CD14-positive monocyte (primary cell): ENCODE measurements at regions not wholly inside any gene's neighbourhood (a gene's known extent, or its start where the extent isn't known, plus 50 kb on each side); places are given as distances from the start of the nearest gene placed in this dataset.

Experiments
- DNase-seq, 3 donors: peaks; one replicate each; pipeline ENCODE4 v3.0.0-alpha.2; 2011 to 2022
- H2AFZ ChIP-seq: 2 replicates; pipeline ENCODE4 v1.6.0; 2012; ENCODE audit warnings: mild to moderate bottlenecking, low read depth, low read length, inconsistent platforms; ENCODE audit not compliant: insufficient read depth, poor library complexity, severe bottlenecking
- H3K27ac ChIP-seq, 2 donors: 1 replicate in 1 of 2; 2 replicates in 1 of 2; pipeline ENCODE4 v1.5.1; 2012 to 2013; ENCODE audit warnings: low read length in 2 of 2, control low read depth in 1 of 2, inconsistent platforms in 1 of 2, low read depth in 1 of 2, mild to moderate bottlenecking in 1 of 2
- H3K27me3 ChIP-seq, 2 donors: one replicate each; pipeline versions ENCODE4 v1.6.0 to v1.6.1; 2011 to 2013; ENCODE audit warnings: low read length in 2 of 2; ENCODE audit not compliant: control insufficient read depth in 2 of 2, insufficient read depth in 2 of 2
- H3K36me3 ChIP-seq, 2 donors: replicated peaks in 1 of 2; 1 replicate in 1 of 2; 2 replicates in 1 of 2; pipeline versions ENCODE4 v1.5.1 to v1.6.1; 2012 to 2013; ENCODE audit warnings: low read length in 2 of 2, control low read depth in 1 of 2, inconsistent platforms in 1 of 2, mild to moderate bottlenecking in 1 of 2; ENCODE audit not compliant: insufficient read depth in 2 of 2, control insufficient read depth in 1 of 2
- H3K4me1 ChIP-seq, 2 donors: 1 replicate in 1 of 2; 2 replicates in 1 of 2; pipeline versions ENCODE4 v1.5.1 to v1.6.1; 2012 to 2013; ENCODE audit warnings: low read length in 2 of 2, control low read depth in 1 of 2, inconsistent platforms in 1 of 2, mild to moderate bottlenecking in 1 of 2, moderate library complexity in 1 of 2; ENCODE audit not compliant: insufficient read depth in 2 of 2, control insufficient read depth in 1 of 2
- H3K4me2 ChIP-seq: replicated peaks from 2 replicates; pipeline ENCODE3; 2012; ENCODE audit warnings: low read length, moderate library complexity, mild to moderate bottlenecking; ENCODE audit not compliant: poor library complexity, severe bottlenecking; ENCODE audit errors: extremely low read depth
- H3K4me3 ChIP-seq, 3 experiments: fragments of 200-600 bp in 1 of 3; sonication (generic) in 1 of 3; replicated peaks in 1 of 3; 1 replicate in 2 of 3; 2 replicates in 1 of 3; pipeline ENCODE4 v1.5.1; 2011 to 2013; ENCODE audit warnings: low read length in 3 of 3, mild to moderate bottlenecking in 3 of 3, control low read depth in 2 of 3, low read depth in 2 of 3, inconsistent platforms in 1 of 3, moderate library complexity in 1 of 3
- H3K79me2 ChIP-seq: 2 replicates; pipeline ENCODE4 v1.6.0; 2012; ENCODE audit warnings: mild to moderate bottlenecking, control low read depth, inconsistent platforms, low read length, moderate library complexity; ENCODE audit not compliant: insufficient read depth
- H3K9ac ChIP-seq: 2 replicates; pipeline ENCODE4 v1.6.0; 2017; ENCODE audit warnings: low read length, mild to moderate bottlenecking; ENCODE audit not compliant: insufficient read depth, poor library complexity, severe bottlenecking
- H3K9me3 ChIP-seq, 2 donors: replicated peaks in 1 of 2; 1 replicate in 1 of 2; 2 replicates in 1 of 2; pipeline versions ENCODE4 v1.5.1 to v1.6.1; 2012 to 2013; ENCODE audit warnings: low read length in 2 of 2, control low read depth in 1 of 2; ENCODE audit not compliant: control insufficient read depth in 1 of 2, insufficient read depth in 1 of 2
- H4K20me1 ChIP-seq: 2 replicates; pipeline ENCODE4 v1.6.0; 2012; ENCODE audit warnings: mild to moderate bottlenecking, low read length, control low read depth, moderate library complexity; ENCODE audit not compliant: insufficient read depth
- H3K27ac Mint-ChIP-seq, 7 donors: one replicate each; pipeline ENCODE4 v1.8.0; 2020; ENCODE audit warnings: mild to moderate bottlenecking in 7 of 7, mixed read lengths in 7 of 7, moderate library complexity in 6 of 7, inconsistent platforms in 2 of 7
- H3K27me3 Mint-ChIP-seq, 3 donors: one replicate each; pipeline ENCODE4 v1.8.0; 2021 to 2022; ENCODE audit warnings: low read depth in 3 of 3, mild to moderate bottlenecking in 3 of 3, mixed read lengths in 3 of 3, moderate library complexity in 3 of 3, inconsistent platforms in 1 of 3
- H3K36me3 Mint-ChIP-seq, 2 donors: one replicate each; pipeline ENCODE4 v1.8.0; 2020; ENCODE audit warnings: mixed read lengths in 2 of 2, inconsistent platforms in 1 of 2, mild to moderate bottlenecking in 1 of 2
- H3K4me1 Mint-ChIP-seq: one replicate; pipeline ENCODE4 v1.8.0; 2020; ENCODE audit warnings: mild to moderate bottlenecking, mixed read lengths
- H3K4me3 Mint-ChIP-seq, 2 donors: one replicate each; pipeline ENCODE4 v1.8.0; 2020; ENCODE audit warnings: mild to moderate bottlenecking in 2 of 2, mixed read lengths in 2 of 2, moderate library complexity in 1 of 2
- H3K9me3 Mint-ChIP-seq, 7 donors: one replicate each; pipeline ENCODE4 v1.8.0; 2020 to 2022; ENCODE audit warnings: mixed read lengths in 7 of 7, mild to moderate bottlenecking in 6 of 7, moderate library complexity in 6 of 7, inconsistent platforms in 2 of 7
- WGBS: methylation state at CpG from one replicate; pipeline ENCODE4 v1.1.5; 2013; ENCODE audit warnings: missing lambda C conversion rate; ENCODE audit not compliant: insufficient coverage; 5-methylcytosine and 5-hydroxymethylcytosine counted together
- intact Hi-C, 2 donors: fragments of 100-400 bp; cut with micrococcal nuclease; formaldehyde crosslinking; loops; one replicate each; pipeline versions ENCODE4 v1.15.0 to v1.15.1; 2023
- TF ChIP-seq, protein P1 (sequence below): fragments of 200-600 bp; IDR thresholded peaks from one replicate; pipeline ENCODE4 v1.8.0; 2022; ENCODE audit warnings: antibody characterized with exemption, mild to moderate bottlenecking

DNA sequence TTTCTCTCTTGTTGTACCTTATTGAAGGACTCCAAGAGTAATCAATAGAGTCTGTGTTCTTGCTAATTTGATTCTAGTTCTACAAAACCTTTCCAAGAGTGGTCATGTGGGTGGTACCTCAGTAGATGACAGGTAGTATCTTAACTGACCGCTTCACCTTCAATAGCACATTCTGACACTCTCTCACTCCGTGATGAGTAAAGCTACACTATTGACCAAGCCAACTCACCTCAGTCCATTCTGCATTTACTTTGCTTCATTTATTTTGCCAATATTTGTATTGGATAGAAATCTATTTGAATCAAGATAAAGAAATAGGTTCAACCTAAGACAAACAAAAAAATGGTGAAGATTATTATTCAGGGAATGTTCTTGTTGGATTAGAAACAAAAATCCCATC is 1869.6 kb upstream of the CELF4 start:
- no peaks in the 10 kb centered on the region for H3K4me1 Mint-ChIP-seq
- Histone ChIP-seq H3K9me3 (no peaks in the 10 kb centered on the region), H3K36me3 (no peaks in the 10 kb centered on the region), H3K27me3 (no peaks in the 10 kb centered on the region), H3K27ac (no peak overlapping the region), H3K79me2 (no peaks in the 10 kb centered on the region), H3K9ac (no peak overlapping the region), H3K4me3 (no peak overlapping the region), H3K4me2 (no peak overlapping the region), H3K4me1 (no peaks in the 10 kb centered on the region), H2AFZ (no peak overlapping the region), H4K20me1 (no peaks in the 10 kb centered on the region)
- H3K4me3 Mint-ChIP-seq = no peak overlapping the region
- TF ChIP-seq, protein P1, sequence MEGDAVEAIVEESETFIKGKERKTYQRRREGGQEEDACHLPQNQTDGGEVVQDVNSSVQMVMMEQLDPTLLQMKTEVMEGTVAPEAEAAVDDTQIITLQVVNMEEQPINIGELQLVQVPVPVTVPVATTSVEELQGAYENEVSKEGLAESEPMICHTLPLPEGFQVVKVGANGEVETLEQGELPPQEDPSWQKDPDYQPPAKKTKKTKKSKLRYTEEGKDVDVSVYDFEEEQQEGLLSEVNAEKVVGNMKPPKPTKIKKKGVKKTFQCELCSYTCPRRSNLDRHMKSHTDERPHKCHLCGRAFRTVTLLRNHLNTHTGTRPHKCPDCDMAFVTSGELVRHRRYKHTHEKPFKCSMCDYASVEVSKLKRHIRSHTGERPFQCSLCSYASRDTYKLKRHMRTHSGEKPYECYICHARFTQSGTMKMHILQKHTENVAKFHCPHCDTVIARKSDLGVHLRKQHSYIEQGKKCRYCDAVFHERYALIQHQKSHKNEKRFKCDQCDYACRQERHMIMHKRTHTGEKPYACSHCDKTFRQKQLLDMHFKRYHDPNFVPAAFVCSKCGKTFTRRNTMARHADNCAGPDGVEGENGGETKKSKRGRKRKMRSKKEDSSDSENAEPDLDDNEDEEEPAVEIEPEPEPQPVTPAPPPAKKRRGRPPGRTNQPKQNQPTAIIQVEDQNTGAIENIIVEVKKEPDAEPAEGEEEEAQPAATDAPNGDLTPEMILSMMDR = no peak
- no peak overlapping the region for H3K27ac Mint-ChIP-seq
- intact Hi-C loops = no loop called here
- WGBS = no CpG with 5 or more reads among the region's 2 CpGs
- H3K27me3 Mint-ChIP-seq = peaks cover 0 to 2% (median 0%) of the 10 kb centered on the region in 3 donors
- no peak for DNase-seq
- peaks cover 0 to 4% (median 2%) of the 10 kb centered on the region in 7 donors for H3K9me3 Mint-ChIP-seq
- no peaks in the 10 kb centered on the region for H3K36me3 Mint-ChIP-seq

GRCh38 chr18:39434223-39434920 is 1868.8 kb upstream of the CELF4 start:
- H3K4me3 ChIP-seq = no peak overlapping the region
- no peak overlapping the region for H2AFZ ChIP-seq
- WGBS = 100% methylated on average over 1 of the region's 3 CpGs
- Mint-ChIP-seq H3K4me3 (no peak overlapping the region), H3K27ac (no peak overlapping the region), H3K36me3 (no peaks in the 10 kb centered on the region), H3K9me3 (peaks cover 0 to 7% (median 2%) of the 10 kb centered on the region in 7 donors), H3K27me3 (peaks cover 0 to 2% (median 0%) of the 10 kb centered on the region in 3 donors), H3K4me1 (no peaks in the 10 kb centered on the region)
- DNase-seq = no peak
- no peak overlapping the region for H3K27ac ChIP-seq
- no peaks in the 10 kb centered on the region for H4K20me1 ChIP-seq
- no peaks in the 10 kb centered on the region for H3K27me3 ChIP-seq
- no peaks in the 10 kb centered on the region for H3K79me2 ChIP-seq
- H3K4me2 ChIP-seq = no peak overlapping the region
- no peaks in the 10 kb centered on the region for H3K9me3 ChIP-seq
- intact Hi-C loops = no loop called here
- TF ChIP-seq, protein P1 = no peak
- H3K36me3 ChIP-seq = no peaks in the 10 kb centered on the region
- no peaks in the 10 kb centered on the region for H3K4me1 ChIP-seq
- H3K9ac ChIP-seq = no peak overlapping the region
